GM23338 (cell line): ENCODE measurements at regions not wholly inside any gene's neighbourhood (a gene's known extent, or its start where the extent isn't known, plus 50 kb on each side); places are given as distances from the start of the nearest gene placed in this dataset.

Experiments used
- CREB1 ChIP-seq: fragments of 250-450 bp; sonication (Bioruptor Pico); IDR thresholded peaks from 2 replicates; pipeline ENCODE4 v1.5.0; 2020; ENCODE audit warnings: low read depth, mild to moderate bottlenecking, moderate library complexity
- ETS1 ChIP-seq: IDR thresholded peaks from 2 replicates; pipeline ENCODE4 v1.6.1; 2016; ENCODE audit warnings: antibody characterized with exemption
- EZH2 ChIP-seq: fragments of 200-600 bp; sonication (generic); IDR thresholded peaks from one replicate; pipeline ENCODE4 v1.8.0; 2017; ENCODE audit warnings: antibody characterized with exemption, mild to moderate bottlenecking, low read depth; ENCODE audit not compliant: unreplicated experiment
- EZH2phosphoT487 ChIP-seq: fragments of 200-600 bp; sonication (generic); IDR thresholded peaks from one replicate; pipeline ENCODE4 v1.8.1; 2018; ENCODE audit warnings: antibody characterized with exemption; ENCODE audit not compliant: unreplicated experiment
- POLR2AphosphoS5 ChIP-seq: IDR thresholded peaks from 2 replicates; pipeline ENCODE4 v1.6.1; 2016; ENCODE audit warnings: antibody characterized with exemption, low read depth
- REST ChIP-seq: IDR thresholded peaks from one replicate; pipeline ENCODE4 v1.6.1; 2018; ENCODE audit warnings: antibody characterized with exemption; ENCODE audit not compliant: unreplicated experiment
- ZNF331 ChIP-seq: fragments of 250-450 bp; sonication (Bioruptor Pico); IDR thresholded peaks from 2 replicates; pipeline ENCODE4 v1.5.0; 2020; ENCODE audit warnings: low read depth, mild to moderate bottlenecking, moderate library complexity
- TF ChIP-seq, protein P1 (sequence below), 2 experiments: fragments of 200-600 bp in 1 of 2; sonication (generic) in 1 of 2; conservative IDR thresholded peaks; 2 replicates each; pipeline versions ENCODE4 v1.5.1 to v1.6.1; 2016 to 2017; ENCODE audit warnings: antibody characterized with exemption in 2 of 2, low read depth in 2 of 2, mild to moderate bottlenecking in 2 of 2, moderate library complexity in 1 of 2

DNA sequence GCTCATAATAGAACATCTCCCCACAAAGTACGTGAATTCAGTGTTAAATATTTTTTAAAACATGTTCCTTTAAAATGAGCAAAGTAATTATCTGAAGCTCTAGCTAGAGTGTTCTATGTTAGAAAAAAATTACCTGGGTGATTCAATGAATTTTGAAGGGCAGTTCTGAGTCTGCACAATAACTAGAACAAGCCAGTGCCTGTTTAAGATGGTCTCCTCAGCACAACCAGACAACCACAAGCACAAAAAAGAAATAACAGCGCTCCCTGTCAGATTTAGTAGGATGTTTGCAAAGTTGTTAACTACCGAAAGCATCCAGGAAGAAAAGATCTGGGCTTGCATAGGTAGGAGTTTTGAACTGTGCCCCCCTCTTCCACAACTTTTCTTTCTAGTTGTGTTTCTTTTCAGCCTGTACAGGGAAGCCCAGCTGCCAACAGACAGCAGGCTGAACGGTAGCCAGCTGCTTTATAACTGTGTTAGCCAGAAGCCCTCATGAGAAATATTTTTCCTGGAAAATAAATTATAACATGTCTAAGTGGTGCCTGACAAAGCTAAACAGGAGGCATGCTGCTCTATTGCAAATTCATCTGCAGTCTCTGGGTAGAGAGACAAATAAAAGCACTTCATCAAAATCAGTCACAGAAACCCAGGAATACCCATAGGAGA is 1026.9 kb downstream of the MAT2B start:
- TF ChIP-seq, protein P1, sequence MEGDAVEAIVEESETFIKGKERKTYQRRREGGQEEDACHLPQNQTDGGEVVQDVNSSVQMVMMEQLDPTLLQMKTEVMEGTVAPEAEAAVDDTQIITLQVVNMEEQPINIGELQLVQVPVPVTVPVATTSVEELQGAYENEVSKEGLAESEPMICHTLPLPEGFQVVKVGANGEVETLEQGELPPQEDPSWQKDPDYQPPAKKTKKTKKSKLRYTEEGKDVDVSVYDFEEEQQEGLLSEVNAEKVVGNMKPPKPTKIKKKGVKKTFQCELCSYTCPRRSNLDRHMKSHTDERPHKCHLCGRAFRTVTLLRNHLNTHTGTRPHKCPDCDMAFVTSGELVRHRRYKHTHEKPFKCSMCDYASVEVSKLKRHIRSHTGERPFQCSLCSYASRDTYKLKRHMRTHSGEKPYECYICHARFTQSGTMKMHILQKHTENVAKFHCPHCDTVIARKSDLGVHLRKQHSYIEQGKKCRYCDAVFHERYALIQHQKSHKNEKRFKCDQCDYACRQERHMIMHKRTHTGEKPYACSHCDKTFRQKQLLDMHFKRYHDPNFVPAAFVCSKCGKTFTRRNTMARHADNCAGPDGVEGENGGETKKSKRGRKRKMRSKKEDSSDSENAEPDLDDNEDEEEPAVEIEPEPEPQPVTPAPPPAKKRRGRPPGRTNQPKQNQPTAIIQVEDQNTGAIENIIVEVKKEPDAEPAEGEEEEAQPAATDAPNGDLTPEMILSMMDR (conservative IDR thresholded peaks at IDR 0.05; ENCODE audit: low read depth in 2 of 2), result no peak
- TF ChIP-seq ETS1, result no peak
- TF ChIP-seq EZH2phosphoT487, result no peak
- TF ChIP-seq REST, result no peak
- TF ChIP-seq CREB1 (CRISPR knock-in tag), result no peak
- TF ChIP-seq POLR2AphosphoS5, result no peak
- TF ChIP-seq ZNF331 (CRISPR knock-in tag), result no peak
- TF ChIP-seq EZH2, result no peak
